IPS-NIHi11 (cell line): ENCODE measurements at regions not wholly inside any gene's neighbourhood (a gene's known extent, or its start where the extent isn't known, plus 50 kb on each side); places are given as distances from the start of the nearest gene placed in this dataset.

Source experiments
- DNase-seq: peaks from one replicate; pipeline ENCODE4 v3.0.0; 2012; ENCODE audit warnings: mixed read lengths, low spot score

DNA sequence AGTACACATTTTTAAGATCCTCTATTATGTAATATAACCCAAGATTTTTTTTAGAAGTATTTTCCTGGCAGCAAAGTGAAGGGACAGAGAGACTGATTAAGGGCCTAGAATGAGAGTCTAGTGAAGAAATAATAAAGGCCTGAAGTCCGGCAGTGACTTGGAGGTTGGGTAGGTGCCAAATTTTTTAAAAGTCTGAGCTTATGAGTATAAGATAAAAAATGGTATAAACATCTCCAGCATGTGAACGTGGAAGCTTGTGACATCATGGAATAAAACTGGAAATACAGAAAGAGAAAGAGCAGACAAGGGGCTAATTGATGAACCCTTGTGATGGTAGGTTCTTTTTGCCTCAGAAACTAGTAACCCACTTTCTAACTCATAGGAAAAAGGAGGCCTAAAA is 174.6 kb downstream of the SUCLA2 start:
- no peak for DNase-seq

DNA sequence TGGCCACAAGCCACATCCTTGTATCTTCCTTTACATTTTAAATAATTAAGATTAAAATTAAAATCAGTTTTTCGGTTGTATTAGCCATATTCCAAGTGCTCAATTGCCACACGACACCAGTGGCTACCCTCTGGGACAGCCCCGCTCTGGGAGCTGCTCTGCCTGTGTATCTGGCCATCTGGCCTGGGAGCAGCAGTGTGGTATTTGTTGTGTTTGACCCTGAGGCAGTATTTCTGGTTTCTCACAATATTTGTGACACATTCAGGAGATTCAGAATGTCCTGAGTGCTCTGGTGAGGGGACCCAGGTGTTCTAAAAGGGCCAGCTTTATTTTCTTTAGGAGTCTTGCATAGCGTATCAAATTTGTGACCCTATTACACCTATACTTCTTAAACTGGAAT is 179.0 kb downstream of the SUCLA2 start:
- DNase-seq: no peak

GRCh38 chr13:47816831-47817230 is 184.2 kb downstream of the SUCLA2 start:
- peak; percentile 44 for DNase-seq

DNA sequence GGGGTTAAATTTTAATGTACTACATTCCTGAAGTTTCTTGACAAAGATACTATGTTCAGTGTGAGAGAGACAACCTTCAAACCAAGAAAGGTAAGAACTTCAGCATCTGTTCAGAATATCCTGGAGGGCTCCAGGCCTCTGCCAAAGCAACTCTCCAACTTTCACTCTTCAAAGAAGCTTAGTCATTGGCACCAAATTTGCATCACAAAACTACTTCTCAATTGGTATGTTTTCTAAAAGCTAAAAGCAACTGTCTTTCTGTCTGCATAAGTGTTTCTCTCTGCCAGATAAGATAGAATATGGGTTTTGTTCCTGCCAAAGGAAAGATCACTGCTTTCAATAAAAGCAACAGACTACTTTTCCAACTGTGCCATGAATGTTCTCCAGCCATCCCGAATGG is 187.4 kb downstream of the SUCLA2 start:
- DNase-seq: no peak

DNA sequence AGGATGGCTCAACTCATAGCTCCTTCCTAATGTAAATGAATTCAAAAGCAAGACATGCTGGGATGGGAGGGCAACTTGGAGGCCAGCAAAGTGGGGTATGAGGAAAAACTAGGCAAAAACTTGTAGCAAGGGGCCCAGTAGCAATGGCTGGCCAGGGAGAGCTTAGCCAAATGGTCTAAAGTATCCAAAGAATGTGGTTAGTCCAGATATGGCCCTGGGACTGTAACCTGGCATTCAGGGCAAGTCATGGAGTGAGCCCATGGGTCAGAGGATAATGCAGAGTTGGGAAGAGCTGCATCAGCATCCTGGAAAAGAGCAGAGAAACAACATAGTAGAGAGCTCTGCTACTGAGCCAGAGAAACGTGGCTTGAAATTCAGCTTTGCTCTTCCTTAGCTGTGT is 191.7 kb downstream of the SUCLA2 start:
- DNase-seq: no peak

DNA sequence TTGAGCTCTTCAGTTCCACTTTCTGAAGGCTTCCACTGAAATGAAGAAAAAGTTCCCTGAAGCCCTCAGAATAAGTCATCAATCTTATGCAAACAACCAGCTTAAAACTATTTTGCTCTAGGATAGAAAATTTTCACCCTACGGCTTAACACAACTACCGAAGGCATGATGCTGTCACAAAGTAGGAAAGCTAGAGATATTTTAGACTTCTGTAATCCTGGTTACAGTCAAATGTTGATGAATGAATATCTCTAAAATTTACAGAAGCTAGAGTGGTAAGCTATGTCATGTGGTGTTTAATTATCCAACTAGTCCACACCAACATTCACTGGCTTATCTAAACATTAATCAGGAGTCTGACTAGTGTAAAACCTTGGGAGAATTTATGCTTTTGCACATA is 197.9 kb downstream of the SUCLA2 start:
- no peak for DNase-seq

DNA sequence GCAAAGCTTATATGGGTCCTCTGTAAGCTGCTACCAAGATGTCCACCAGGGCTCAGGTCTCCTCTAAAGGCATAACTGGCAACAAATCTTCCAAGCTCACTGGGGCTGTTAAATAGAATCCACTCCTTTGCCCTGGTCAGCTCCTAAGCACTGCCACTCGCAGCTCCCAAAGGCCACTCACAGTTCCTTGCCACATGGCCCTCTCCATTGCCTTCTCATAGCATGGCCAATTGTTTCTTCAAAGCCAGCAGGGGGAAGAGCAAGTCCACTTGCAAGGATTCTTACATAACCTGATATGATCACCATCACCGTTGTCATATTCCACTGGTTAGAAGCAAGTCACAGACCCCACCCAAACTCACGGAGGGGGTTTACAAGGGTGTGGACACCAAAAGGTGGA is 199.5 kb downstream of the SUCLA2 start:
- no peak for DNase-seq

- no peak for DNase-seq
Measured at GRCh38 chr13:47800593-47800992, 200.5 kb downstream of the SUCLA2 start.

- peak; percentile 20 for DNase-seq
Measured at GRCh38 chr13:47798906-47799305, 202.2 kb downstream of the SUCLA2 start.

GRCh38 chr13:47798194-47798593 is 202.9 kb downstream of the SUCLA2 start:
- DNase-seq: no peak

- DNase-seq: no peak
Measured at GRCh38 chr13:47796816-47797215, 204.3 kb downstream of the SUCLA2 start.

DNA sequence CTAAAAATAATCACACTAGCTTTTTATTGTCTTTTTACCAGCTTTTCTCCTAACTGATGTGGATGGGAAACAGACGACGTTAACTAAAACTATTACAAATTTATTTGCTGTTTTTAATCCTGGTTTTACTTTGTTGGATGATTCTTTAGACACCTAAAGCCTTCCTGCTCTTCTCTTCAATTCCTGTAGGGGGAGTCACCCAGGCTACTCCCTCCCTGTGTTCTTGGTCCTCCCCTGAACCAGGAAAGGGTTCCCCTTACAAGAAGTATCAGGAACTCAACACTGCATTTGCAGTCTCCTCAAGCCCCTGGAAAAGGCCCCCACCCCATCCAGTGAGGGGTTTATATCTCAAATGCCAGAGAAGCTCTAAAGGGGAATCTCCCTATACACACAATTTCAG is 206.1 kb downstream of the SUCLA2 start:
- peak; percentile 67 for DNase-seq

DNA sequence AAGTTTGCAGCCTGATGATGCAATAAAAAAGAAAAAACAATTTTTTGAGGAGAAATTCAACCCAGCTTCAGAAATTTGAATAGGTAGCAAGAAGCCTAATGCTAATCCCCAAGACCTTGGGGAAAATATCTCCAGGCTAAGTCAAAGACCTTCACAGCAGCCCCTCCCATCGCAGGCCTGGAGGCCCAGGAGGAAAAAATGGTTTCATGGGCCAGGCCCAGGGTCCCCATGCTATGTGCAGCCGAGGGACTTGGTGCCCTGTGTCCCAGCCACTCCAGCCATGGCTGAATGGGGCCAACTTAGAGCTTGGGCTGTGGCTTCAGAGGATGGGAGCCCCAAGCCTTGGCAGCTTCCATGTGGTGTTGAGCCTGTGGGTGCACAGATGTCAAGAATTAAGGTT is 210.3 kb downstream of the SUCLA2 start:
- DNase-seq: no peak

DNA sequence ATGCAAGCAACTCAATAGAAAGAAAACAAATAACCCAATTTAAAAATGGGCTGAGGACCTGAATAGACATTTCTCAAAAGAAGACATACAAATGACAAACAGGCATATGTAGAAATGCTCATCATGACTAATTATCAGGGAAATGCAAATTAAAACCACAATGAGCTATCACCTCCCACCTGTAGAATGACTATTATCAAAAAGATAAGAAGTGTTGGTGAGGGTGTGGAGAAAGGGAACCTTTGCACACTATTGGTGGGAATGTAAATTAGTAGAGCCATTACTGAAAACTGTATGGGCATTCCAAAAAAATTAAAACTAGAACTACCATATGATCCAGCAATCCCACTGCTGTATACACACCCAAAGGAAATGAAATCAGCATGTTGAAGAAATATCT is 212.2 kb downstream of the SUCLA2 start:
- DNase-seq: no peak

GRCh38 chr13:47774671-47774994 is 226.4 kb downstream of the SUCLA2 start:
- no peak for DNase-seq

- no peak for DNase-seq
Measured at GRCh38 chr13:47764817-47765216, 236.3 kb downstream of the SUCLA2 start.

DNA sequence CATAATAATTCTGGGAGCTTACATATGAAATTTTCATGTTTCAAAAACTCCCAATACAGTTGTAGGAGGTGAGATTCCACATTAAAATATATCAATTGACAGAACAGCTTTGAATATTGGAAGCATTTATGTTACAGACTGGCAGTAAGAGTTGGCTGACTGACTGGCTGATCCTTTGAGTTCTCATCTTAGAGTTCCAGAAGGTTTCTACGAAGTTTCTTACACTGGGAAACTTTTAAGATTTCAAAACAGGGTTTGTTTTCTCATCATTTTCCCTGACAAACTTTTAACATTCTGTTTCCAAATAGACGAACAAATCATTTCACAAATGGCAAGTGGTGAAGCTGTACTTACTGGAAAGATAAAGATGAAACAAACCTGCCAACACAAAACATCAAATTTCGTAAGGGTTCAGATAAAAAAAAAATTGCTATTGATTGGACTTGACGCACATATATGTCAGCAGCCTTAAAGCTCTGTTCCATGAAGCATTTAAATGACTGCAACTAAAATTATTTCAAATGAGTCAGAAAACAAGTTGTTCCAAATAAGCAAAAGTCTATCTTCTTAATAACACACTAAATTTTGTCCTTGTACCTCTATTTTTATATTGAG is 243.5 kb downstream of the SUCLA2 start:
- DNase-seq: no peak

- no peak for DNase-seq
Measured at GRCh38 chr13:47747901-47748300, 253.2 kb downstream of the SUCLA2 start.

- no peak for DNase-seq
Measured at GRCh38 chr13:47726394-47726793, 274.7 kb downstream of the SUCLA2 start.

- peak; percentile 59 for DNase-seq
Measured at GRCh38 chr13:47723898-47724297, 277.2 kb downstream of the SUCLA2 start.

- DNase-seq: no peak
Measured at GRCh38 chr13:47719164-47719563, 281.9 kb downstream of the SUCLA2 start.

- DNase-seq: no peak
Measured at GRCh38 chr13:47718556-47718955, 282.5 kb downstream of the SUCLA2 start.

GRCh38 chr13:47708386-47708785 is 292.7 kb downstream of the SUCLA2 start:
- DNase-seq: no peak

GRCh38 chr13:47707414-47707813 is 293.7 kb downstream of the SUCLA2 start:
- no peak for DNase-seq

DNA sequence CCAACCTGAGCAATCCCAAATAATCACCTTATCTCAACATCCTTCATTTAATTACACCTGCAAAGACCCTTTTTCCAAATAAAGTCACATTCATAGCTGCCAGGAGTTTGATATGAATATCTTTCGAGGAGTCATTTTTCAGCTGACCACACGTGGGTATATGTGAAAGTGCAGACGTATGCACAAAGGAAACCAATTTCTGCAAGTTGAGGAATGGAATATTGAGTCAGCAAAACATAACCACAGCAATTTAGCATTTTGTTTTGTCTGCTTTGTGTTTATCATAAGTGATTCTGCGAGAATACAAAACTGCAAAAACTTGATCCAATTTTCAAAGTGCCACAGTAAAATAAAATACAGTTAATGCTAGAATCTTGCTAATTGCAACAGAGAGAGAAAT is 295.9 kb downstream of the SUCLA2 start:
- DNase-seq: no peak
